GM18519 (cell line): ENCODE measurements at regions not wholly inside any gene's neighbourhood (a gene's known extent, or its start where the extent isn't known, plus 50 kb on each side); places are given as distances from the start of the nearest gene placed in this dataset.
"Not testable (repeated sequence)": the region's sequence is repeated elsewhere in the genome, so short reads cannot be mapped to it uniquely, and the experiment has no call there.

ENCODE experiments used
- ATAC-seq: cut with Tn5 transposase; IDR thresholded peaks from one replicate; pipeline ENCODE4 v1.9.1; 2021; ENCODE audit warnings: mild to moderate bottlenecking, moderate library complexity; ENCODE audit not compliant: unreplicated experiment, low FRiP score

DNA sequence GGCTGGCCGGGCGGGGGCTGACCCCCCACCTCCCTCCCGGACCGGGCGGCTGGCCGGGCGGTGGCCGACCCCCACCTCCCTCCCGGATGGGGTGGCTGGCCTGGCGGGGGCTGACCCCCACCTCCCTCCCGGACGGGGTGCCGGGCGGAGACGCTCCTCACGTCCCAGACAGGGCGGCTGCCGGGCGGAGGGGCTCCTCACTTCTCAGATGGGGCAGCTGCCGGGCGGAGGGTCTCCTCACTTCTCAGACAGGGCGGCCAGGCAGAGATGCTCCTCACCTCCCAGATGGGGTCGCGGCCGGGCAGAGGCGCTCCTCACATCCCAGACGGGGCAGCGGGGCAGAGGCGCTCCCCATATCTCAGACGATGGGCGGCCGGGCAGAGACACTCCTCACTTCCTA lies 965.8 kb upstream of the DEFB115 start:
- not testable (repeated sequence) for ATAC-seq

DNA sequence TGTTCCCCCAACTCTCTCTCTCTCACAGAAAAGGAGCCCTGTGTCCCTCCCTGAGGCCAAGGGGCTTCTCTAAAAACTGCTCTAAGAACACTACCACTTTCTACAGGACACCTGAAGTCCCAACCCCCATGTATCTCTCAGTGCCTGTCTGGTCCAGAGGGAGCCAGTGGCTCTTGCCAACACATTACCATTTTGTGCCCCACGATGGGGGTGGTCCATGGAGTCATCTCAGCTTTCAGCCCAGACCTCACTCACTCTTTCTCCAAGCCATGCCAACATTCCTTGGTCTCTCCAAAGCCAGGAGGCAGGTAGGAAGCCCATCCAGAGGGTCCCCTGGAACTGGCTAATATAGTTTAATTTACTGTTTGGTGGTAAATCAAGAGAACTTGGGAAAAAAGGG lies 962.1 kb upstream of the DEFB115 start:
- not testable (repeated sequence) for ATAC-seq

DNA sequence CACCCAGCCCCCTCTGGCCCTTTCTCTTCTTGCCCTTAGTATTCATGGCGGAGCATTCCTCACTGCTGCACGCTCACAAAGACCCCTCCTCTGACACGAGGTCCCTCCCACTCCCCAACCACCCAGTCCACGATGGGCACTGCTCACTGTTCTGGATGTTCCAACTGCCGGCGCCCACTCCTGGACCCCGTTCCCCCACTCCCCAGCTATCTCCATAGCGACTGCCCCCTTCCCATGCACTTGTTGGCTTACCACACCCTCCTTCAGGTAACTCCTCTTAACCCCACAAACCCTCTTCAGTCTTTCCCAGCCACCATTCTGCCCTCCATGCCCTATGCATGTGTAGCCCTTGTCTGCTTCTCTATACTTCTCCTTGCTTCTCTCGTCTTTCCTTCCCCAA lies 961.5 kb upstream of the DEFB115 start:
- not testable (repeated sequence) for ATAC-seq

DNA sequence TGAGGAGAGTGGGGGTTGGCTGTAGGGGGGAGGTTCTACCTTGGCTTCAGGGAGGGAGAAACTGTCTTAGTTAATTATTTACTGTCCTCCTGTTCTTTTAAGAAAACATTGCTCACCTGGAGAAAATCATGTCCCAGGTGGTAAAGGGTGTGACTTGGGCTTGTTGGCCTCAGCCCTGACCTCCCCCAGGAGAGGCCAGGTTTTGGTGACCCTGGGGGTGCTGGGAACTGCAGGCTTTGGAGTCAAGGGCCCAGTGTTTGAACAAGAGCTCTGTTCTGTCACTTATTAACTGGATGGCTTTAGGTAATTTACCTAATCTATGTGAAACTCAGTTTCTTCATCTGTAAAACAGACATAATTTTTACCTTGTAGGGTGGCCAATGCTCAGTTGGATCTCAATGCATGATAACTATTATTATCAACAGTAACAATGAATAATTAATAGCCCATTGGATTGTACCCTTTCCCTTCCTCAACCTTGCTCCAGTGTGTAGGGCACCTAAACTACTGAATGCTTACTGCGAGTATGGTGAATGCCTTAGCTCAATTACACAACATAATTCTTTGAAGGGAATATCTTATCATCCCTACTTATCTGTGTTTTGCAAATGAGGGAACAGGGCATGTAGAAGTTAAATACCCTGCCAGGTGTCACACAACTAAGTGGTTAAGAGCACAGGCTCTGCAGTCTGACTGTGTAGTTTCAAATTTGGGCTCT lies 959.4 kb upstream of the DEFB115 start:
- not testable (repeated sequence) for ATAC-seq

DNA sequence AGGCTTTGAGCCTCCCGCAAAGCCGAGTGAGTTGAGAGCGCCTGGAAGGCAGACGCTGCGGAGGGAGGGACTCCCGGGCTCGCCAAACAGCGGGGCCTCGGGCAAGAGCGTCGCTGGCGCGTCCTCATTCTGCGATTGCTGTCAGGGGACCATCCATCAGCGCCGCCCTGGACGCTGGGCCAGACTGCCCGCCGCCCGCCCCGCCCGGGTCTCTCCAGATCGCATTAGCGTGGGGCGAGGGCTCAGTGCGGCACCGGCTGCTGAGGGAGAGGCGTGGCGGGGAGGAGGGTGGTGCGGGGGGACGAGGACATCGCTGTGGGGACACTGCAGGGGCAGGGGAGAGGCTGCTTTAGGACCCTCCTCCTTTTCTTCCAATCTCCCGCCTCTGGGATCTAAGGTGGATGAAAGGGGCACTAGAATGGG lies 957.2 kb upstream of the DEFB115 start:
- not testable (repeated sequence) for ATAC-seq

DNA sequence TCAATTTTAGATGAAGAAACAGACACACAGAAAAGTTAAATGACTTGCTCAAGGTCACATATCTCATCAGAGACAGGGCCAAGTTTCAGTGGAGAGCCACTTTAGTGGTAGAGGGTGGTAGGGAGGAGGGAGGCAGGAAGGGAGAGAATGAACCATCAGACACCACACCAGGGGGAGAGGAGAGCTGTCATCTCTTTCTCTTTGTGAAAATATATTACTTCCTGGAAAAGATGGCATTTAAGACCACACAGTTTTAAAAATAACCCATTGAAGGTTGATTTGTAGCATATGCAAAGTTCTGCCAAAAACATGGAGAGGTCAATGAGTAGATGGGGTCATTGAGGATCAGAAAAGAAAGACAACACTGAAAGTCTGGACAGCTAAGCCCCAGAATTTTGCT lies 954.7 kb upstream of the DEFB115 start:
- ATAC-seq: not testable (repeated sequence)

DNA sequence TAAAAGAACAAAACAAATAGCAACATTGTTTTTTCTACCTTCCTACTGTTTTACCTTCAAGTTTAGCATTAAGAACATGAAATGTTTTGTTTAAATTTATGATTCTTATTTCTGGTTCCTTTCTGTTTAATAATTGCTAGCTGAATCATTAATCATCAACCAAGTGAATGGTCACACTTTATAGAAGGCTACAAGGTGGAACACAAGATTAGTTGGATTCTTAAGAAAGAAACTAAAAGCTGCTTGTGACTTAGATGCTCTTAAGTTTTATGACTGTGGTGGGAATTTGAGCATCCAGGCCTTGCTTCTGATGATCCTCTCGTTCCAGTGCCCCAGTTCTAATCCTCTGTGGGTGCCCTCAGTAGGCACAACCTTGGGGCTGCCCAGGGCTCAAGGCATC lies 947.5 kb upstream of the DEFB115 start:
- ATAC-seq: not testable (repeated sequence)

DNA sequence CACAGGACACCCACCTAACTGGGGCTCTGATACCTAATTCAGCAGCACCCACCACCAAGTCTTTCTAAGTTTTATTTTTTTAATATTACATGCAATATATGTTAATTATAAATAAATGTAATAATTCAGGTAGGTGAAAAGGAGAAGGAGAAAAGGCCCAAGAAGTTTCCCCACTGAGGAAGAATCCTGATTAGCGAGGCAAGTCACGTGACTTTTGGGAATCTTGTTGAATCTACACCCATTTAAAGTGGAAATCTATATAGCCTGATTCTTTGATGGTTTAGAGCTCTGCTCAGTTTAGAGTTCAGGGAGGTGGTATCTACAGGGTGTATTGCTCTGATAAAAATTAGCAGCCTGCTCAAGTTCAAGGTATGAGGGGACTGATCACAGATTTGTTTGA lies 947.1 kb upstream of the DEFB115 start:
- not testable (repeated sequence) for ATAC-seq

DNA sequence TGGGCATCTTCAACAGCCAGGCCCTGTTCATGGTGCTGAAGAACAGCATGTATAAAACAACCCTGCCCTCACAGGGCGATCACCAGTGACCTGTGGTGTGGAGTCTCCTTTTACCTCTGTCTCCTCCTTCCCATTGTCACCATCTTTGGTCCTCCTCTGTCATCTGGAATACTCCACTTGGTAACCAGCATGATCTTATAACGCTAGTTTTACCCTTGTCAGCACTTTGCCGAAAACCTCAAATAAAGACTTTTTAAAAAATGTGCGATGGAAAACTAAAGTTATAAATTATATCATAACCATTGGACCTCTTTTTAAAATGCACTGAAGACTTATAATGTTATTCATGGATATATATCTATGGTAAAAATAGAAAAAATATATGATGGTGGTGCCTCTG lies 945.2 kb upstream of the DEFB115 start:
- not testable (repeated sequence) for ATAC-seq

DNA sequence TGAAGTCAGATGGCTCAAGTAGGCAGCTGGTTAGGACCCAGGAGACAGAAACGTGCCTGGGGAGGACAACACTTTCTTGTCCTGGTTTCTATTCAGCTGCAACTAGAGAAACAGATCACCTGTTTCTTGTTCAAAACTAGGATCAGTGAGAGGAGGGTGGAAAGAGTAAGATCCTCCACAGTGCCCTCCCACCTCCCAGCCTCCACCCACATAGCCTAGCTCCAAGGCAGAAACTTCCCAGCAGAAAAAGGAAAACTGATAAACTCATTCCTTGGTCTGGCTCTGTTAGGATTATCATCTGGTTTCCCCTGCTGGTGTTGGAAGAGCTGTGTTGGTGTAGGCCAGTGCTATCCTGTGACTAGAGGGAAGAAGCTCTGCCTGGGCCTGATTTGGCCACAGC lies 943.8 kb upstream of the DEFB115 start:
- ATAC-seq: not testable (repeated sequence)

DNA sequence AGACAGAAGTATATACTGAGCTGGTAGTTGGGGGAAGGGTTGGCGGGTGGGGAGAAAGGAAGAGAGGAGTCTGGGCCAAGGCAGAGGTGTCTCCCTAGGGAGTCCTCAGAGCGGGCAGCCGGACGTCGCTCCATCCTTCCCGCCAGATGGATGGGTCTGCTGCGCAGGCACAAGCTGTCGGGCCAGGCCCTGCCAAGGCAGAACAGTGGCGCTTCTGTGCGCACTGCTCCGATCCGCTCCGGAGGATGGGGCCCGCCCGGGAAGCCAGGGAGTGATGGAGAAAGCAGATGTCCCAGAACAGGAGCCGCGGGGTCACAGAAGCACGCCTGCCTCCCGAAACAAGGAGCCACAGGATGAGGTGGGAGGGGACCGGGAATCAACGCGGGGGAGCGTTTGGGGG lies 941.4 kb upstream of the DEFB115 start:
- ATAC-seq: not testable (repeated sequence)

DNA sequence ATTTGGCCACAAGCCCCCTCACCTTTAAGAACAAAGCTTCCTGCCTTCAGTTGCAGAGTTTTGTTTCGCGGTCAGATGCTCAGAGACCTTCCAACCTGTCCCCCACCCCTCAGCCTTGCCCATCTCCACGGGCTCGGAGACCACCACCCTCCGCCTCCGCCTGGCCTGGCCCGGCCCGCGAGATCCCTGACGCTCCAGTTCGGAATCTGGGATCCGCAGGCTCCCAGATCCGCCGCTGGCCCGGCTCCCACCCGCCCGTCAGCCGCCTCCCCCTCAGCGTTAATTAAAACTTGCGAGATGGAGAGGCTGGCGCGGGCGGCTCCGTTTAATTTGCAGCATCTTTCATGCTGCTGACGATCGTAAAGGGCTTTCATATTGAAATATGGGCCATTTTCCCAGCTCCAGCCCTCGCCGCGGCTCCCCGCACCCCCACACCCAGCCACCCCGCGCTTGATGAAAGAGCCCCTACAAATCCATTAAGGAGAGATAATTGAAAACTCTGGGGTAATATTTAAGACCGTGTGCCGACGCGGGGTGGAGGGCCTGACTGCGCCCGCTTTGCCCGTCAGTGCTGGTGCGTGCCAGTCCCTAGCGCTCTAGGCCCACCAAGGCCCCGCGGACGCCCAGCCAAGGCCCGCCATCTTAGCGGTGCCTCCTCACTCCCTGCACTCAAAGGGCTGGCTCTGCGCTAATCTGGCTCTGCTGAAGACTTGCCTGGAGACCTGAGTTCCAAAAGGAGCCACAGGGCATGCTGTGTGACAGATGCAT lies 940.7 kb upstream of the DEFB115 start:
- not testable (repeated sequence) for ATAC-seq

DNA sequence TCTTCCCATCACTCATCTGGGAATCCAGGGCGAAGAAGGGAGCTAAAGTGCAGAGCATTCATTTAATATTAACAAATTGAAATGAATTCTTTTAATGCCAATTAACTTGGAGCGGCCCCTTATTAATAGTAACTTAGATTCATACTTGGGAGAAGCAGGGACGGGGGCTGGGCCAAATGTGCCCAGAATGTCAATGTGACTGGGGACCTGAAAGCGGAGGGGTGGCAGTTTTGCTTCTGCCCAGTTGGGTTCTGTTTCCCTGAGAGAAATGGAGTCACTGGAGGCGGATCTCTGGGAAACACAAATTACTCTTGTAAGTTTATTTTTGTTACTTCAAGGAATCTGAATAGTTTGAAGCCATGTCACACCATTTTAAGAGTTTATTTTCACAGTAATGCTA lies 923.7 kb upstream of the DEFB115 start:
- not testable (repeated sequence) for ATAC-seq

DNA sequence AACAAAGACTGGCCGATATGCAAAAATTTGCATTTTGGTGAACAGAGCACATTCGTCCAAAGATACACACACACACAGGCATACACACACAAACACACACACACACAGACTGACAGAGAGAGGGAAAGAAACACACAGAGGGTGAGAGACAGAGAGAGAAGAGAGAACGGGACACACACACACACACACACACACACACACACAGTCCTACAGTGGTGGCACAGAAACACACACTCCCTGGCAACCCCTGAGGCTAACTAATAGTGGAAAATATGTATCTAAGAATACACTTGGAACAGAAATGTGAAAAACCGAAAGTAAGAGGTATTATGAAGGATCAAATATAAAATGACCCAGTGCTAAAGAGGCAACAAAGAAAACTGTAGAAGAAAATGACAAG lies 919.9 kb upstream of the DEFB115 start:
- ATAC-seq: not testable (repeated sequence)

DNA sequence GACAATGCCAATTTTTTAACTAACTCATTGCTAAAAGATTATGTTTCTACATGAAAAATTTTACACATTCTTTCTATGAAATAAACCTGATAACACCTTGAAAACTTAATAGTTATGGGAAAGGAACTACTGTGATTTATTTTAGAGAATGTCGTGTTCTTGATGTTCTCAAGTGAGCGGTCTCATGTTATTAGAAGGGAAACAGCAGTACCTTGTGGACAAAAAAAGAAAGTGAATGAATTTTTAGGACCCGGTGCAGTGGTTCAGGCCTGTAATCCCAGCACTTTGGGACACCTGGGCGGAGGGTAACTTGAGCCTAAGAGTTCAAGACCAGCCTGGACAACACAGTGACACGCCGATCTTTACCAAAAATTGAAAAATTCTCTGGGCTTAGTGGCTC lies 908.5 kb upstream of the DEFB115 start:
- ATAC-seq: not testable (repeated sequence)

DNA sequence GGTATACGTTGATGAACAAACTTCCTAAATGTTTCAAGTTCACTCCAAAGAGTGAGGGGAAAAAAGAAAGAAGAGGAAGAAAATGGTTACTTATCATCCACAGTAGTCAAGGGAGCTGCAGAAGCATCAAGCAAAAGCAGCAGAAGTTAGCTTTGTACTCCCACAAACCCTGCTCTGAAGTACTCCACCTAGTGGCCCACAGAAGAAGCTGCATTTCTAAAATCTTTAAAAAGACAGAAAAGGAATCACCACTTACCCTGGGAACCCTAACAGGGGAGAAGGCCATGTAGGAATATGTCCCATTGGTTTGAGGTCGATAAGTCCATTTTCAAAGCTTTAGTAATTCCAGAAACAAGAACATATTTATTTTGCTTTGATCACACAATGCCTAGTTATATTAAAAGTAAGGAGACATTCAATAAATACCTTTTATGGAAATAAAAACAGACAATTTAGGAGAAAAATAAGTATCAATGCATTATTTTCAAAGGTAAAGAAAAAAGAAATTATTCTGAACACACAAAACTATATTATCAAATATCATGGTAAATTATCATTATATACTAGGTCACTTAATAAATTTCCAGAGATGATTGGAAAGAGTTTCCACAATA lies 900.5 kb upstream of the DEFB115 start:
- ATAC-seq: not testable (repeated sequence)

DNA sequence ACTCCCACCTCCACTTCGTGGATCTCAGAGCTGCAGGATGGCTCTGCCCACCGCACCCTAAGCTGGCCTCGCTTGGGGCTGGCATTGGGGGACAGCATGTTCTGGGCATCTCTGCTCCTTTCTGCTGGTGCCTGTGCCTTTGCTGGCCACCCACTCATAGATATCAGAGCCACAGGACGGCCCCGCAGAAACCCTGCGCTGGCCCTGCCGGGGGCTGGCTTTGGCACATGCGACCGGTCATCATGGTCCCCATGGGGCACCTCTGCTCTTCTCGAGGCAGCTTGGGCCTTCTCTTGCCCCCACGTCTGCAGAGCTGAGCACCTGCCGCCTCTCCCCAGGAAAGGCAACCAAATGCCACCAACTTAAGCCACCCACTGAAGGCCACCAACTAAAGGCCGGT lies 895.7 kb upstream of the DEFB115 start:
- not testable (repeated sequence) for ATAC-seq

DNA sequence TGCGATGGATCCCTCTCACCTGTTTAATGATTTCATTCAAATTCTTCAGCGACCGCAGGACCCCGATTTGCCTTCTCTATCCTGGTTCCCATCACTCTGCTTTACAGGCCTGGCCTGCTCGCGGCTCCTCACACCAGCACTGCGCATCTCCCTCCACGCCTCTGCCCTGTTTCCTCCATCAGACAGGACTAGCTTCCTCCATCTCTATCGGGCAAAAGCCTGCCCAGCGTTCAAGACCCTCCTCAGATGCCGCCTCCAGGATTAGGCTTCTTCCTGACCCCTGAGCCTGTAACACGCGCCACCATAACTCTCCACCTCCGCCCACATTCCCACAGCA lies 881.1 kb upstream of the DEFB115 start:
- ATAC-seq: not testable (repeated sequence)

DNA sequence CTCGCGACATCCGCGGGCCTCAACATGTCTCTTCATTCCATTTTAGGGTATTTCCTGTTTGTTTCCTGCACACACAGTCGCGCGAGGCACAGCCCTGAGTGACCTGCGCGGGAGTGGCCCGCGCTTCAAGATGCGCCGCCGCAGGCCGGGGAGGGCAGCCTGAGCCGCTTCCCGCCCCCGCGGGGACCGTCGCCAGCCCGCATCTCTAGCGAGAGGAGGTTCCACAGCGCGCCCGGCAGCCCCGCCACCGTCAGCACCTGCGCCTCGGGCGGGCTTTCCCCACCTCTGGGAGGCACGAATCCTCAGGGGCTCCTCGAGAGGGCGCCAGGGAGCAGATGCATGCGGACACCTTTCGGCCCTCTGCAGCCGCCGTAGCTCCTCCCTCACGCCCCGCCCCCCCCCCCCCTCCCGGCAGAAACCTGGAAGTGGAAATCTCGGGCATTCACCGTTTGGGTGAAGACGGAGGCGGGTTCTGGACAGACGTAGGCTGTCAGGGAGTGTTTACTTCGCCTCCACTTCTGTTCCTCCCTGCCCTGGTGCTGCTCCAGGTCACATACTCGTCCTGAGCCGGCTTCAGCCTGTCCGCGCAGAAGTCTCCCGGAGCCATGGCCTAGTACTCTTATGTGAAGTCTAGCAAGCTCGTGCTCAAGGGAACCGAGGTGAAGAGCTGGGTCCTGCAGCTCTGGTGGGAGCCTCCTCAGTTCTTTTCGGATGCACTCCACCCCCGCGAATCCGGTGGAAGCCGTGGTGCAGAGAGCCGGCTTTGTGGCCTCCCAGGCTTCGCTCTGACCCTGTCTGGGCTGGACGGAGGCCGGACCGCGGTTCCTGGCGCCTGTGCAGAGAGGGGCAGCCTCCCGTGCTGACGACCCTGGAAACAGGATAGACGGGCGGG lies 880.5 kb upstream of the DEFB115 start:
- ATAC-seq: peak; percentile 79

DNA sequence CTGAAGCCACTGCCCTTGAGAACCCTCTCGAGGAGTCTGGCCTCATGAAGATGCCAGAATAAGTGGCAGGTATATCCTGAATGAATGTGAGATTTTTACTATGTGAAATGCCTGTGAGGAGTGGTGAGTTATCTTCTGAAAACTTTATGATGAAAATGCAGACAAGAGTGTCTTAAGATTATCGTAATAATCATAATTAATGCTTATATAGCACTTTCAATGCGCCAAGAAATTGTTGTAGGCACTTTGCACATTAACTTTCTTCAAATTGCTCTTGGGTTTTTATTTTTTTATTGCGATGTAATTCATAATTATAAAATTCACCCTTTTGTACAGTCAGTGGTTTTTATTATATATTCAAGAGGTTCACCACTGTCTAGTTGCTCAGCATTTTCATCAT lies 879.1 kb upstream of the DEFB115 start:
- not testable (repeated sequence) for ATAC-seq
